ENCODE measurements at regions not wholly inside any gene's neighbourhood (a gene's known extent, or its start where the extent isn't known, plus 50 kb on each side); places are given as distances from the start of the nearest gene placed in this dataset.

- no peak for DNase-seq (ENCODE audit: low read depth, low spot score)
- in situ Hi-C loops (cut with HindIII; ENCODE audit: low pct_unique_long_range_greater_than_20kb, low sequenced_read_pairs), result no loop called here
Observed at GRCh38 chr10:90470966-90471365, 386.9 kb downstream of the HTR7 start.

- in situ Hi-C loops (cut with HindIII; ENCODE audit: low pct_unique_long_range_greater_than_20kb, low sequenced_read_pairs), result no loop called here
- DNase-seq (ENCODE audit: low read depth, low spot score), result no peak
Observed at GRCh38 chr10:90480466-90480865, 377.4 kb downstream of the HTR7 start.

- DNase-seq (ENCODE audit: low read depth, low spot score), result no peak
- in situ Hi-C loops (cut with HindIII; ENCODE audit: low pct_unique_long_range_greater_than_20kb, low sequenced_read_pairs), result no loop called here
Observed at GRCh38 chr10:90481326-90481923, 376.4 kb downstream of the HTR7 start.

GRCh38 chr10:90484518-90484917, 373.3 kb downstream of the HTR7 start:
- no peak for DNase-seq (ENCODE audit: low read depth, low spot score)
- in situ Hi-C loops (cut with HindIII; ENCODE audit: low pct_unique_long_range_greater_than_20kb, low sequenced_read_pairs), result no loop called here

GRCh38 chr10:90494183-90494582, 363.7 kb downstream of the HTR7 start:
- no peak for DNase-seq (ENCODE audit: low read depth, low spot score)
- in situ Hi-C loops (cut with HindIII; ENCODE audit: low pct_unique_long_range_greater_than_20kb, low sequenced_read_pairs), result no loop called here

- in situ Hi-C loops (cut with HindIII; ENCODE audit: low pct_unique_long_range_greater_than_20kb, low sequenced_read_pairs), result no loop called here
- DNase-seq (ENCODE audit: low read depth, low spot score), result no peak
Observed at GRCh38 chr10:90504172-90504571, 353.7 kb downstream of the HTR7 start.

- no peak for DNase-seq (ENCODE audit: low read depth, low spot score)
- in situ Hi-C loops (cut with HindIII; ENCODE audit: low pct_unique_long_range_greater_than_20kb, low sequenced_read_pairs), result no loop called here
Observed at GRCh38 chr10:90526721-90527120, 331.1 kb downstream of the HTR7 start.

- in situ Hi-C loops (cut with HindIII; ENCODE audit: low pct_unique_long_range_greater_than_20kb, low sequenced_read_pairs), result no loop called here
- no peak for DNase-seq (ENCODE audit: low read depth, low spot score)
Observed at GRCh38 chr10:90530521-90530920, 327.3 kb downstream of the HTR7 start.

GRCh38 chr10:90557385-90557784, 300.5 kb downstream of the HTR7 start:
- in situ Hi-C loops (cut with HindIII; ENCODE audit: low pct_unique_long_range_greater_than_20kb, low sequenced_read_pairs), result no loop called here
- DNase-seq (ENCODE audit: low read depth, low spot score), result no peak

- in situ Hi-C loops (cut with HindIII; ENCODE audit: low pct_unique_long_range_greater_than_20kb, low sequenced_read_pairs), result no loop called here
- no peak for DNase-seq (ENCODE audit: low read depth, low spot score)
Observed at GRCh38 chr10:90560331-90560730, 297.5 kb downstream of the HTR7 start.

GRCh38 chr10:90561666-90562065, 296.2 kb downstream of the HTR7 start:
- in situ Hi-C loops (cut with HindIII; ENCODE audit: low pct_unique_long_range_greater_than_20kb, low sequenced_read_pairs), result no loop called here
- no peak for DNase-seq (ENCODE audit: low read depth, low spot score)

GRCh38 chr10:90571481-90572258, 286.2 kb downstream of the HTR7 start:
- in situ Hi-C loops (cut with HindIII; ENCODE audit: low pct_unique_long_range_greater_than_20kb, low sequenced_read_pairs), result no loop called here
- DNase-seq (ENCODE audit: low read depth, low spot score), result no peak

- DNase-seq (ENCODE audit: low read depth, low spot score), result no peak
- in situ Hi-C loops (cut with HindIII; ENCODE audit: low pct_unique_long_range_greater_than_20kb, low sequenced_read_pairs), result no loop called here
Observed at GRCh38 chr10:90575125-90575524, 282.7 kb downstream of the HTR7 start.

- DNase-seq (ENCODE audit: low read depth, low spot score), result no peak
- in situ Hi-C loops (cut with HindIII; ENCODE audit: low pct_unique_long_range_greater_than_20kb, low sequenced_read_pairs), result no loop called here
Observed at GRCh38 chr10:90577569-90577968, 280.3 kb downstream of the HTR7 start.

GRCh38 chr10:90579602-90580242, 278.1 kb downstream of the HTR7 start:
- in situ Hi-C loops (cut with HindIII; ENCODE audit: low pct_unique_long_range_greater_than_20kb, low sequenced_read_pairs), result no loop called here
- peak; percentile 15 for DNase-seq (ENCODE audit: low read depth, low spot score)

GRCh38 chr10:90583416-90583815, 274.4 kb downstream of the HTR7 start:
- in situ Hi-C loops (cut with HindIII; ENCODE audit: low pct_unique_long_range_greater_than_20kb, low sequenced_read_pairs), result no loop called here
- DNase-seq (ENCODE audit: low read depth, low spot score), result no peak

GRCh38 chr10:90587081-90587491, 270.8 kb downstream of the HTR7 start:
- no peak for DNase-seq (ENCODE audit: low read depth, low spot score)
- in situ Hi-C loops (cut with HindIII; ENCODE audit: low pct_unique_long_range_greater_than_20kb, low sequenced_read_pairs), result no loop called here

GRCh38 chr10:90587561-90587960, 270.3 kb downstream of the HTR7 start:
- DNase-seq (ENCODE audit: low read depth, low spot score), result no peak
- in situ Hi-C loops (cut with HindIII; ENCODE audit: low pct_unique_long_range_greater_than_20kb, low sequenced_read_pairs), result no loop called here

- in situ Hi-C loops (cut with HindIII; ENCODE audit: low pct_unique_long_range_greater_than_20kb, low sequenced_read_pairs), result no loop called here
- no peak for DNase-seq (ENCODE audit: low read depth, low spot score)
Observed at GRCh38 chr10:90588222-90588621, 269.6 kb downstream of the HTR7 start.
